SK-N-SH treated with all-trans-retinoic acid at 6 μM for 48 hours (cell line): ENCODE measurements at regions not wholly inside any gene's neighbourhood (a gene's known extent, or its start where the extent isn't known, plus 50 kb on each side); places are given as distances from the start of the nearest gene placed in this dataset.

ENCODE experiments used
- ARNTL ChIP-seq: fragments of 450-650 bp; formaldehyde crosslinking; IDR thresholded peaks from 2 replicates; pipeline ENCODE4 v1.5.0; 2020; ENCODE audit warnings: low read depth, mild to moderate bottlenecking, moderate library complexity, borderline replicate concordance
- CSDC2 ChIP-seq: fragments of 250-450 bp; sonication (Bioruptor Pico); IDR thresholded peaks from 2 replicates; pipeline ENCODE4 v1.5.0; 2020; ENCODE audit warnings: mild to moderate bottlenecking, moderate library complexity
- ESRRG ChIP-seq: fragments of 250-450 bp; sonication (Bioruptor Pico); IDR thresholded peaks from 2 replicates; pipeline ENCODE4 v1.6.1; 2021; ENCODE audit warnings: mild to moderate bottlenecking
- RARB ChIP-seq: fragments of 250-450 bp; sonication (Bioruptor Pico); IDR thresholded peaks from 2 replicates; pipeline ENCODE4 v1.8.0; 2021; ENCODE audit warnings: mild to moderate bottlenecking, moderate library complexity
- ZNF565 ChIP-seq: fragments of 450-650 bp; formaldehyde crosslinking; conservative IDR thresholded peaks from 2 replicates; pipeline ENCODE4 v1.5.0; 2020; ENCODE audit warnings: low read depth, mild to moderate bottlenecking, moderate library complexity
- TF ChIP-seq, protein P1 (sequence below): fragments of 250-450 bp; sonication (Bioruptor Pico); IDR thresholded peaks from 2 replicates; pipeline ENCODE4 v1.5.1; 2020; ENCODE audit warnings: low read depth, mild to moderate bottlenecking, moderate library complexity
- TF ChIP-seq, protein P2 (sequence below): fragments of 250-450 bp; sonication (Bioruptor Pico); IDR thresholded peaks from 2 replicates; pipeline ENCODE4 v1.5.1; 2021; ENCODE audit warnings: mild to moderate bottlenecking, moderate library complexity
- TF ChIP-seq, protein P3 (sequence below): fragments of 250-450 bp; sonication (Bioruptor Pico); IDR thresholded peaks from 2 replicates; pipeline ENCODE4 v1.8.0; 2020; ENCODE audit warnings: mild to moderate bottlenecking, moderate library complexity, borderline replicate concordance

DNA sequence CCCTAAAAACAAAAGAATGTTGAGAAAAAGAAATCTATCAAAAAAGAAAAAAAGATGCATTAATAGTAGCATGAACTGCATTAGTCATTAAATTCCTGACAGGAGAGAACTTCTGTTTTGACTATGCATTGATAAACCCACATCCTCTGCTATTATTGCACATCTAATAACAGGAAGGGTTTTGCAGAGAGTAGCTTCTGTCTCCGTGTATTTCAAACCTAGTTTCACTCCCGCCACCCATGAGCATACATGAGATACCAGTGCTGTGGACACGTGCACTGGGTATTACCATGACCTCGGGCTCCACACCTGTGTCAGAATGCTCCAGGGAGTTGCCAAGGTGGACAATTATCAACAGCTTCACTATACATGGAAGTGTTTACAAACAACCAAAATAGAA, 449.1 kb upstream of the SOX5 start:
- TF ChIP-seq ARNTL (CRISPR knock-in tag), result no peak
- TF ChIP-seq ZNF565, result no peak
- TF ChIP-seq, protein P1, sequence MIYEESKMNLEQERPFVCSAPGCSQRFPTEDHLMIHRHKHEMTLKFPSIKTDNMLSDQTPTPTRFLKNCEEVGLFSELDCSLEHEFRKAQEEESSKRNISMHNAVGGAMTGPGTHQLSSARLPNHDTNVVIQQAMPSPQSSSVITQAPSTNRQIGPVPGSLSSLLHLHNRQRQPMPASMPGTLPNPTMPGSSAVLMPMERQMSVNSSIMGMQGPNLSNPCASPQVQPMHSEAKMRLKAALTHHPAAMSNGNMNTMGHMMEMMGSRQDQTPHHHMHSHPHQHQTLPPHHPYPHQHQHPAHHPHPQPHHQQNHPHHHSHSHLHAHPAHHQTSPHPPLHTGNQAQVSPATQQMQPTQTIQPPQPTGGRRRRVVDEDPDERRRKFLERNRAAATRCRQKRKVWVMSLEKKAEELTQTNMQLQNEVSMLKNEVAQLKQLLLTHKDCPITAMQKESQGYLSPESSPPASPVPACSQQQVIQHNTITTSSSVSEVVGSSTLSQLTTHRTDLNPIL (CRISPR knock-in tag), result no peak
- TF ChIP-seq, protein P2, sequence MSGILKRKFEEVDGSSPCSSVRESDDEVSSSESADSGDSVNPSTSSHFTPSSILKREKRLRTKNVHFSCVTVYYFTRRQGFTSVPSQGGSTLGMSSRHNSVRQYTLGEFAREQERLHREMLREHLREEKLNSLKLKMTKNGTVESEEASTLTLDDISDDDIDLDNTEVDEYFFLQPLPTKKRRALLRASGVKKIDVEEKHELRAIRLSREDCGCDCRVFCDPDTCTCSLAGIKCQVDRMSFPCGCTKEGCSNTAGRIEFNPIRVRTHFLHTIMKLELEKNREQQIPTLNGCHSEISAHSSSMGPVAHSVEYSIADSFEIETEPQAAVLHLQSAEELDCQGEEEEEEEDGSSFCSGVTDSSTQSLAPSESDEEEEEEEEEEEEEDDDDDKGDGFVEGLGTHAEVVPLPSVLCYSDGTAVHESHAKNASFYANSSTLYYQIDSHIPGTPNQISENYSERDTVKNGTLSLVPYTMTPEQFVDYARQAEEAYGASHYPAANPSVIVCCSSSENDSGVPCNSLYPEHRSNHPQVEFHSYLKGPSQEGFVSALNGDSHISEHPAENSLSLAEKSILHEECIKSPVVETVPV (CRISPR knock-in tag), result no peak
- TF ChIP-seq RARB (CRISPR knock-in tag), result no peak
- no peak for TF ChIP-seq CSDC2
- TF ChIP-seq ESRRG (CRISPR knock-in tag), result no peak
- TF ChIP-seq, protein P3, sequence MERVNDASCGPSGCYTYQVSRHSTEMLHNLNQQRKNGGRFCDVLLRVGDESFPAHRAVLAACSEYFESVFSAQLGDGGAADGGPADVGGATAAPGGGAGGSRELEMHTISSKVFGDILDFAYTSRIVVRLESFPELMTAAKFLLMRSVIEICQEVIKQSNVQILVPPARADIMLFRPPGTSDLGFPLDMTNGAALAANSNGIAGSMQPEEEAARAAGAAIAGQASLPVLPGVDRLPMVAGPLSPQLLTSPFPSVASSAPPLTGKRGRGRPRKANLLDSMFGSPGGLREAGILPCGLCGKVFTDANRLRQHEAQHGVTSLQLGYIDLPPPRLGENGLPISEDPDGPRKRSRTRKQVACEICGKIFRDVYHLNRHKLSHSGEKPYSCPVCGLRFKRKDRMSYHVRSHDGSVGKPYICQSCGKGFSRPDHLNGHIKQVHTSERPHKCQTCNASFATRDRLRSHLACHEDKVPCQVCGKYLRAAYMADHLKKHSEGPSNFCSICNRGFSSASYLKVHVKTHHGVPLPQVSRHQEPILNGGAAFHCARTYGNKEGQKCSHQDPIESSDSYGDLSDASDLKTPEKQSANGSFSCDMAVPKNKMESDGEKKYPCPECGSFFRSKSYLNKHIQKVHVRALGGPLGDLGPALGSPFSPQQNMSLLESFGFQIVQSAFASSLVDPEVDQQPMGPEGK (CRISPR knock-in tag), result no peak
